ENCODE measurements at regions not wholly inside any gene's neighbourhood (a gene's known extent, or its start where the extent isn't known, plus 50 kb on each side); places are given as distances from the start of the nearest gene placed in this dataset.
"Not testable (repeated sequence)": the region's sequence is repeated elsewhere in the genome, so short reads cannot be mapped to it uniquely, and the experiment has no call there.

DNA sequence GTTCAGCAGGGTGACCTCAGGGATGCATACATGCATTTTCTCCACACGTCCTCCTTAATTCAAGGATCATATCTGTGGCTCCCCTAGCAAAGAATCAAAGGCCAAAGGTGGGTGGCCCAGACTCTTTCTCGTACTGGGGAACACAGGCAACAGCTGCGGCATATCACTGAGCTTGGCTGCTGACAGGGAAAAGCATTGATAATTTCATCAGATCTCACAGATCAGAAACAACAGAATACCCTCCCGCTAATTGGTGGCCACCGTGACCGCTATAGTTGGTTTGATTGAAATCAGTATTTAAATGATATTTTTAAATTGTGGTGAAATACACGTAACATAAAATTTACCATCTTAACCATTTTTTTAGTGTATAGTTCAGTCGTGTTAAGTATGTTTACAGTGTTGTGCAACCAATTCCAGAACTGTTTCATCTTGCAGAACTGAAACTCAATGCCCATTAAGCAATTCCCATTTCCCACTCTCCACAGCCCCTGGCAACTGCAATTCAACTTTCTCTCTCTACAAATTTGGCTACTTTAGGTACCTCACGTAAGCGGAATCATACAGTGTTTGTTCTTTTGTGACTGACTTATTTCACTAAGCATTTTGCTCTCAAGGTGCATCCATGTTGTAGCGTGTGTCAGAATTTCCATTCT is 74.7 kb upstream of the TMEM170B start:
- H3K4me3 ChIP-seq (ENCODE audit: low read depth, low read length) = no peak overlapping the region
- Mint-ChIP-seq H3K27ac (no peak overlapping the region), H3K4me3 (no peak overlapping the region), H3K36me3 (no peaks in the 10 kb centered on the region), H3K27me3 (no peaks in the 10 kb centered on the region), H3K9me3 (no peaks in the 10 kb centered on the region), H3K4me1 (peaks cover 22 to 33% (median 24%) of the 10 kb centered on the region in 4 donors)
- H3K9me3 ChIP-seq (ENCODE audit: control insufficient read depth in 2 of 2, low read length in 2 of 2) = no peaks in the 10 kb centered on the region
- peaks cover 21% of the 10 kb centered on the region for H3K4me1 ChIP-seq (ENCODE audit: control insufficient read depth, insufficient read depth, low read length, poor library complexity, severe bottlenecking)
- H3K36me3 ChIP-seq (ENCODE audit: control insufficient read depth, insufficient read depth, low read length) = no peaks in the 10 kb centered on the region
- H3K27ac ChIP-seq (ENCODE audit: insufficient read depth, low read length, poor library complexity, severe bottlenecking) = no peak overlapping the region
- no peaks in the 10 kb centered on the region for H3K27me3 ChIP-seq (ENCODE audit: control insufficient read depth, insufficient read depth, low read length)
- ATAC-seq (ENCODE audit: low read depth in 2 of 2) (no peak), DNase-seq (no peak)

GRCh38 chr6:11460837-11461661 is 76.5 kb upstream of the TMEM170B start:
- Mint-ChIP-seq H3K4me1 (peaks cover 22 to 33% (median 24%) of the 10 kb centered on the region in 4 donors), H3K27me3 (no peaks in the 10 kb centered on the region), H3K36me3 (no peaks in the 10 kb centered on the region), H3K4me3 (peak overlapping the region in 2 of 4 donors; percentile 5 to 42), H3K27ac (peak overlapping the region in 2 of 3 donors; percentile 6 to 74), H3K9me3 (peaks cover 0 to 3% (median 0%) of the 10 kb centered on the region in 7 donors)
- peaks cover 21% of the 10 kb centered on the region for H3K4me1 ChIP-seq (ENCODE audit: control insufficient read depth, insufficient read depth, low read length, poor library complexity, severe bottlenecking)
- H3K27ac ChIP-seq (ENCODE audit: insufficient read depth, low read length, poor library complexity, severe bottlenecking) = peak overlapping the region; percentile 47
- no peaks in the 10 kb centered on the region for H3K27me3 ChIP-seq (ENCODE audit: control insufficient read depth, insufficient read depth, low read length)
- H3K36me3 ChIP-seq (ENCODE audit: control insufficient read depth, insufficient read depth, low read length) = no peaks in the 10 kb centered on the region
- ATAC-seq (ENCODE audit: low read depth in 2 of 2) (peak; percentile 57 to 67), DNase-seq (peak in 1 of 3 donors; percentile 54)
- peak overlapping the region; percentile 33 for H3K4me3 ChIP-seq (ENCODE audit: low read depth, low read length)
- H3K9me3 ChIP-seq (ENCODE audit: control insufficient read depth in 2 of 2, low read length in 2 of 2) = no peaks in the 10 kb centered on the region

GRCh38 chr6:11460001-11460668 is 77.4 kb upstream of the TMEM170B start:
- no peaks in the 10 kb centered on the region for H3K27me3 Mint-ChIP-seq
- peaks cover 22 to 33% (median 24%) of the 10 kb centered on the region in 4 donors for H3K4me1 Mint-ChIP-seq
- no peaks in the 10 kb centered on the region for H3K27me3 ChIP-seq (ENCODE audit: control insufficient read depth, insufficient read depth, low read length)
- DNase-seq (peak in 1 of 3 donors; percentile 28), ATAC-seq (ENCODE audit: low read depth in 2 of 2) (peak; percentile 19 to 38)
- H3K27ac ChIP-seq (ENCODE audit: insufficient read depth, low read length, poor library complexity, severe bottlenecking) = peak overlapping the region; percentile 47
- no peaks in the 10 kb centered on the region for H3K36me3 ChIP-seq (ENCODE audit: control insufficient read depth, insufficient read depth, low read length)
- H3K36me3 Mint-ChIP-seq = no peaks in the 10 kb centered on the region
- H3K4me3 ChIP-seq (ENCODE audit: low read depth, low read length) = peak overlapping the region; percentile 33
- H3K4me3 Mint-ChIP-seq = peak overlapping the region in 2 of 4 donors; percentile 3 to 45
- H3K9me3 ChIP-seq (ENCODE audit: control insufficient read depth in 2 of 2, low read length in 2 of 2) = no peaks in the 10 kb centered on the region
- H3K9me3 Mint-ChIP-seq = peaks cover 0 to 3% (median 0%) of the 10 kb centered on the region in 7 donors
- H3K27ac Mint-ChIP-seq = peak overlapping the region; percentile 6 to 74 (median 27)
- H3K4me1 ChIP-seq (ENCODE audit: control insufficient read depth, insufficient read depth, low read length, poor library complexity, severe bottlenecking) = peaks cover 21% of the 10 kb centered on the region

GRCh38 chr6:11459079-11459610 is 78.4 kb upstream of the TMEM170B start:
- H3K27me3 ChIP-seq (ENCODE audit: control insufficient read depth, insufficient read depth, low read length) = no peaks in the 10 kb centered on the region
- Mint-ChIP-seq H3K27me3 (no peaks in the 10 kb centered on the region), H3K4me3 (no peak overlapping the region), H3K4me1 (peaks cover 22 to 33% (median 24%) of the 10 kb centered on the region in 4 donors), H3K36me3 (no peaks in the 10 kb centered on the region), H3K9me3 (peaks cover 0 to 3% (median 0%) of the 10 kb centered on the region in 7 donors), H3K27ac (no peak overlapping the region)
- no peaks in the 10 kb centered on the region for H3K9me3 ChIP-seq (ENCODE audit: control insufficient read depth in 2 of 2, low read length in 2 of 2)
- H3K4me1 ChIP-seq (ENCODE audit: control insufficient read depth, insufficient read depth, low read length, poor library complexity, severe bottlenecking) = peaks cover 21% of the 10 kb centered on the region
- H3K36me3 ChIP-seq (ENCODE audit: control insufficient read depth, insufficient read depth, low read length) = no peaks in the 10 kb centered on the region
- no peak overlapping the region for H3K27ac ChIP-seq (ENCODE audit: insufficient read depth, low read length, poor library complexity, severe bottlenecking)
- H3K4me3 ChIP-seq (ENCODE audit: low read depth, low read length) = no peak overlapping the region
- DNase-seq (peak in 1 of 3 donors; percentile 8), ATAC-seq (ENCODE audit: low read depth in 2 of 2) (no peak)

DNA sequence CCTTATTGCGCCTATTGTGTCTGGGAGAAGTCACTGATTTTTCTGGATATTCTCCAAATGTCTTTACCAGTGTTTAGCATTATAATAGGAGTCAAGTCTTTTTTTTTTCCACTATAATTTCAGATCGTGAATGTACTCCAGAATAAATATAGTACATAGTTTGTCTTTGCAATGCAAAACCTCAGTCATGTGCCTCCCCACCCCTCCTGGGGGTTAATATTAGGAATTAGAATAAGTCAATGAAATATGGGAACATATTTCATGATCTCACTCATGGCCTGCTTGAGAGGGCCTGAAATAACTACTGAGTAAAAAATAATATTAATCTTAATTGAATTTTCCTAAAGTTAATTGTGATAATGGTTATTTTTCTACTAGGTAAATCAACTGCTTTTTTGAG is 79.0 kb upstream of the TMEM170B start:
- DNase-seq (no peak), ATAC-seq (ENCODE audit: low read depth in 2 of 2) (no peak)
- no peaks in the 10 kb centered on the region for H3K36me3 Mint-ChIP-seq
- no peak overlapping the region for H3K27ac Mint-ChIP-seq
- H3K9me3 ChIP-seq (ENCODE audit: control insufficient read depth in 2 of 2, low read length in 2 of 2) = no peaks in the 10 kb centered on the region
- no peaks in the 10 kb centered on the region for H3K27me3 Mint-ChIP-seq
- peaks cover 0 to 3% (median 0%) of the 10 kb centered on the region in 7 donors for H3K9me3 Mint-ChIP-seq
- H3K27me3 ChIP-seq (ENCODE audit: control insufficient read depth, insufficient read depth, low read length) = no peaks in the 10 kb centered on the region
- H3K4me1 Mint-ChIP-seq = peaks cover 22 to 33% (median 24%) of the 10 kb centered on the region in 4 donors
- H3K36me3 ChIP-seq (ENCODE audit: control insufficient read depth, insufficient read depth, low read length) = no peaks in the 10 kb centered on the region
- H3K4me3 ChIP-seq (ENCODE audit: low read depth, low read length) = no peak overlapping the region
- H3K27ac ChIP-seq (ENCODE audit: insufficient read depth, low read length, poor library complexity, severe bottlenecking) = no peak overlapping the region
- H3K4me3 Mint-ChIP-seq = no peak overlapping the region
- H3K4me1 ChIP-seq (ENCODE audit: control insufficient read depth, insufficient read depth, low read length, poor library complexity, severe bottlenecking) = peaks cover 21% of the 10 kb centered on the region

- ATAC-seq (ENCODE audit: low read depth in 2 of 2) = not testable (repeated sequence)
Measured at GRCh38 chr6:11457422-11457821, 80.1 kb upstream of the TMEM170B start.

DNA sequence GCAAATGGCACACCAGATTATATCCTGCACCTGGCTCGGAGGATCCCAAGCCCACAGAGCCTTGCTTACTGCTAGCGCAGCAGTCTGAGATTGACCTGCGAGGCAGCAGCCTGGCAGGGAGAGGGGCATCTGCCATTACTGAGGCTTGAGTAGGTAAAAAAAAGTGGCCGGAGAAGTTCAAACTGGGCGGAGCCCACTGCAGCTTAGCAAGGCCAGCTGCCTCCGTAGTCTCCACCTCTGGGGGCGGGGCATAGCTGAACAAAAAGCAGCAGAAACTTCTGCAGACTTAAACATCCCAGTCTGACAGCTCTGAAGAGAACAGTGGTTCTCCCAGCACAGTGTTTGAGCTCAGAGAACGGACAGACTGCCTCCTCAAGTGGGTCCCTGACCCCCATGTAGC is 85.4 kb upstream of the TMEM170B start:
- H3K4me3 ChIP-seq (ENCODE audit: low read depth, low read length); H3K4me3 Mint-ChIP-seq; H3K9me3 ChIP-seq (ENCODE audit: control insufficient read depth in 2 of 2, low read length in 2 of 2); H3K4me1 ChIP-seq (ENCODE audit: control insufficient read depth, insufficient read depth, low read length, poor library complexity, severe bottlenecking); H3K4me1 Mint-ChIP-seq; ATAC-seq (ENCODE audit: low read depth in 2 of 2); H3K27ac ChIP-seq (ENCODE audit: insufficient read depth, low read length, poor library complexity, severe bottlenecking); H3K9me3 Mint-ChIP-seq; H3K27ac Mint-ChIP-seq; DNase-seq; H3K27me3 ChIP-seq (ENCODE audit: control insufficient read depth, insufficient read depth, low read length); H3K36me3 Mint-ChIP-seq; H3K36me3 ChIP-seq (ENCODE audit: control insufficient read depth, insufficient read depth, low read length); H3K27me3 Mint-ChIP-seq: not testable (repeated sequence)

More at GRCh38 chr6:11457422-11457821, 80.1 kb upstream of the TMEM170B start:
- not testable (repeated sequence) for H3K27ac ChIP-seq (ENCODE audit: insufficient read depth, low read length, poor library complexity, severe bottlenecking); H3K9me3 ChIP-seq (ENCODE audit: control insufficient read depth in 2 of 2, low read length in 2 of 2); H3K27me3 Mint-ChIP-seq; H3K9me3 Mint-ChIP-seq; H3K27me3 ChIP-seq (ENCODE audit: control insufficient read depth, insufficient read depth, low read length); H3K27ac Mint-ChIP-seq; H3K4me3 Mint-ChIP-seq; H3K4me3 ChIP-seq (ENCODE audit: low read depth, low read length); H3K36me3 ChIP-seq (ENCODE audit: control insufficient read depth, insufficient read depth, low read length); H3K36me3 Mint-ChIP-seq; DNase-seq
- peaks cover 22 to 33% (median 24%) of the 10 kb centered on the region in 4 donors for H3K4me1 Mint-ChIP-seq
- H3K4me1 ChIP-seq (ENCODE audit: control insufficient read depth, insufficient read depth, low read length, poor library complexity, severe bottlenecking) = peaks cover 21% of the 10 kb centered on the region

All from CD4-positive, CD25-positive, alpha-beta regulatory T cell (primary cell).